OCI-LY7 (cell line): ENCODE measurements at regions not wholly inside any gene's neighbourhood (a gene's known extent, or its start where the extent isn't known, plus 50 kb on each side); places are given as distances from the start of the nearest gene placed in this dataset.

Experiments used
- BruUV-seq: library from RNA; stranded (reverse); fragments of 400-500 nt; replicated peaks from 2 replicates; lab custom pipeline; 2021; lab: Mats Ljungman, UMichigan
- CTCF ChIA-PET: fragments of 300-600 bp; sonication (Branson Sonifier 250); formaldehyde crosslinking; loops from one replicate; lab custom pipeline; 2022; ENCODE audit warnings: antibody characterized with exemption; ENCODE audit not compliant: unreplicated experiment; lab: Charles Lee
- POLR2A ChIA-PET: fragments of 300-600 bp; sonication (Branson Sonifier 250); formaldehyde crosslinking; loops from one replicate; lab custom pipeline; 2022; ENCODE audit warnings: antibody characterized with exemption; lab: Charles Lee
- DNase-seq: peaks from one replicate; pipeline ENCODE4 v3.0.0-alpha.2; 2015; ENCODE audit warnings: low spot score
- H2AFZ ChIP-seq: fragments of 200-600 bp; sonication (generic), shearing (Covaris generic); 2 replicates; pipeline ENCODE4 v1.6.1; 2014; ENCODE audit warnings: mild to moderate bottlenecking, antibody characterized with exemption, low read length, moderate library complexity
- H3K27ac ChIP-seq: fragments of 200-600 bp; sonication (generic); 2 replicates; pipeline ENCODE4 v1.5.1; 2014; ENCODE audit warnings: mixed run types, low read depth, mild to moderate bottlenecking, moderate library complexity, low read length, inconsistent platforms; ENCODE audit not compliant: poor library complexity, severe bottlenecking
- H3K36me3 ChIP-seq: fragments of 200-600 bp; sonication (generic); 2 replicates; pipeline ENCODE4 v1.6.1; 2014; ENCODE audit warnings: mild to moderate bottlenecking, antibody characterized with exemption, low read length, moderate library complexity, mixed read lengths; ENCODE audit not compliant: insufficient read depth
- H3K4me1 ChIP-seq: fragments of 200-600 bp; sonication (generic); 2 replicates; pipeline ENCODE4 v1.5.1; 2014; ENCODE audit warnings: mild to moderate bottlenecking, low read length; ENCODE audit not compliant: insufficient read depth, poor library complexity, severe bottlenecking
- H3K4me2 ChIP-seq: fragments of 200-600 bp; sonication (generic); 2 replicates; pipeline ENCODE4 v1.6.1; 2014; ENCODE audit warnings: mild to moderate bottlenecking, low read length
- H3K4me3 ChIP-seq: fragments of 200-600 bp; sonication (generic); 2 replicates; pipeline ENCODE4 v1.5.1; 2014; ENCODE audit warnings: mild to moderate bottlenecking, low read depth, low read length; ENCODE audit not compliant: poor library complexity, severe bottlenecking
- H3K79me2 ChIP-seq: fragments of 200-600 bp; sonication (generic); 2 replicates; pipeline ENCODE4 v1.6.1; 2016; ENCODE audit warnings: low read depth, mild to moderate bottlenecking, low read length, moderate library complexity, mixed read lengths; ENCODE audit not compliant: insufficient read depth
- H3K9me2 ChIP-seq: fragments of 200-600 bp; sonication (generic); 2 replicates; pipeline ENCODE4 v1.6.1; 2016; ENCODE audit warnings: mild to moderate bottlenecking, low read length, mixed read lengths; ENCODE audit not compliant: insufficient read depth
- H3K9me3 ChIP-seq: fragments of 200-600 bp; sonication (generic); 2 replicates; pipeline ENCODE4 v1.6.1; 2014; ENCODE audit warnings: mild to moderate bottlenecking, mixed run types, low read length, mixed read lengths
- H4K20me1 ChIP-seq: fragments of 200-600 bp; sonication (generic); 2 replicates; pipeline ENCODE4 v1.6.1; 2014; ENCODE audit warnings: mild to moderate bottlenecking, antibody characterized with exemption, low read length, moderate library complexity, mixed read lengths; ENCODE audit not compliant: insufficient read depth
- EZH2phosphoT487 ChIP-seq: fragments of 200-600 bp; sonication (generic); IDR thresholded peaks from 2 replicates; pipeline ENCODE4 v1.6.1; 2018; ENCODE audit warnings: low read depth, borderline replicate concordance, mild to moderate bottlenecking, mixed run types, antibody characterized with exemption, low read length, moderate library complexity, mixed read lengths
- intact Hi-C: fragments of 100-400 bp; cut with micrococcal nuclease; formaldehyde crosslinking; loops from one replicate; pipeline ENCODE4 v1.10.0; 2022; ENCODE audit not compliant: unreplicated experiment
- TF ChIP-seq, protein P1 (sequence below): fragments of 200-600 bp; sonication (generic); conservative IDR thresholded peaks from 2 replicates; pipeline ENCODE4 v1.5.1; 2014; ENCODE audit warnings: mild to moderate bottlenecking, antibody characterized with exemption, low read length, moderate library complexity, mixed read lengths

- H4K20me1 ChIP-seq, result no peaks in the 10 kb centered on the region
- no peaks in the 10 kb centered on the region for H3K4me1 ChIP-seq
- ChIA-PET CTCF (no interaction called here), POLR2A (interaction anchor here (0.7 kb wide), 1 partner anchor 1243 kb away, joined by 3 read pairs; no protein-coding TSS in a partner anchor)
- H3K9me2 ChIP-seq, result no peaks in the 10 kb centered on the region
- H3K4me3 ChIP-seq, result no peak overlapping the region
- intact Hi-C loops, result no loop called here
- no peaks in the 10 kb centered on the region for H3K79me2 ChIP-seq
- TF ChIP-seq EZH2phosphoT487, result no peak
- TF ChIP-seq, protein P1, sequence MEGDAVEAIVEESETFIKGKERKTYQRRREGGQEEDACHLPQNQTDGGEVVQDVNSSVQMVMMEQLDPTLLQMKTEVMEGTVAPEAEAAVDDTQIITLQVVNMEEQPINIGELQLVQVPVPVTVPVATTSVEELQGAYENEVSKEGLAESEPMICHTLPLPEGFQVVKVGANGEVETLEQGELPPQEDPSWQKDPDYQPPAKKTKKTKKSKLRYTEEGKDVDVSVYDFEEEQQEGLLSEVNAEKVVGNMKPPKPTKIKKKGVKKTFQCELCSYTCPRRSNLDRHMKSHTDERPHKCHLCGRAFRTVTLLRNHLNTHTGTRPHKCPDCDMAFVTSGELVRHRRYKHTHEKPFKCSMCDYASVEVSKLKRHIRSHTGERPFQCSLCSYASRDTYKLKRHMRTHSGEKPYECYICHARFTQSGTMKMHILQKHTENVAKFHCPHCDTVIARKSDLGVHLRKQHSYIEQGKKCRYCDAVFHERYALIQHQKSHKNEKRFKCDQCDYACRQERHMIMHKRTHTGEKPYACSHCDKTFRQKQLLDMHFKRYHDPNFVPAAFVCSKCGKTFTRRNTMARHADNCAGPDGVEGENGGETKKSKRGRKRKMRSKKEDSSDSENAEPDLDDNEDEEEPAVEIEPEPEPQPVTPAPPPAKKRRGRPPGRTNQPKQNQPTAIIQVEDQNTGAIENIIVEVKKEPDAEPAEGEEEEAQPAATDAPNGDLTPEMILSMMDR, result no peak
- BruUV-seq, result no TSS peak
- H3K4me2 ChIP-seq, result no peak overlapping the region
- H3K9me3 ChIP-seq, result no peaks in the 10 kb centered on the region
- no peak for DNase-seq
- no peak overlapping the region for H3K27ac ChIP-seq
- no peak overlapping the region for H2AFZ ChIP-seq
- H3K36me3 ChIP-seq, result no peaks in the 10 kb centered on the region
These were observed 229.4 kb downstream of the SI start for GRCh38 chr3:164848923-164849322.

DNA sequence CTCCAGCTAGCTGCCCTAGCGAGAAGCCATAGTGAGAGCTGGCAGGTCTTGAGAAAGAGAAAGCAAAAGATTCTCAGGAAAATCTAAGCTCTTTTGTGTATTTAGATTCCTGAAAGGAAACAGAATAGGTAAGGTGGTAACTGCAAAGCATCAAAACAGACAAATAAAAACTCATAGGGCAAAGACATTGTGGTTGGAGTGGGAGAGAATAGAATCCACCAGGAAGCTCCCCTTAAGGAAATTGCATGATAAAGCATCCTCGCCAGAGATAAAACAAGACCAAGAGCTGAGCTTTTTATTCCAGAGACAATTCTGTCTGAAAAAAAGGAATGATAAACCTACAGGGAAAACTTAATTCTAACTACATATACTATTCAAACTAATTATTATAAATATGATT lies 232.6 kb downstream of the SI start:
- intact Hi-C loops, result no loop called here

DNA sequence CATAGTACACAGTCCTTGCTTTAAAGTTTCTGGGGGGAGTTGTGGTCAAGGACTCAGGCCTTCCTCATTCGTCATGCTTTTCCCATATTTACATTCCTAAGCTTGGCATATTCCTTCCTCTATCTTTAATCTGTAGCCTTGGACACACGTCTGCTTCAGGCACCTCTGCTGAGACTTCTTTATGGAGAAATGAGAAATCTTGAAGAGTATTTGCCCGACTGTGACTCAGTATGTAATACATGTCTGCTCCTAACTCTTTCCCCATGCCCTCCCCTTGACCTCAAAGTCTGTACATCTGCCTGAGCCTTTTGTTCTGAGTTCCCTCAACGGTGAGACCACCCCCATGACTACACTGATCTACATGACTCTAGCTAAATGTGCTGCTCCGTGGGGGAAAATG lies 246.1 kb downstream of the SI start:
- TF ChIP-seq, protein P1, result no peak
- no peak for TF ChIP-seq EZH2phosphoT487
- DNase-seq, result no peak
- no peak overlapping the region for H2AFZ ChIP-seq
- no peaks in the 10 kb centered on the region for H3K36me3 ChIP-seq
- POLR2A ChIA-PET, result no interaction called here
- no peak overlapping the region for H3K4me2 ChIP-seq
- no peaks in the 10 kb centered on the region for H3K79me2 ChIP-seq
- H3K9me3 ChIP-seq, result no peaks in the 10 kb centered on the region
- intact Hi-C loops, result no loop called here
- H3K9me2 ChIP-seq, result no peaks in the 10 kb centered on the region
- no peaks in the 10 kb centered on the region for H4K20me1 ChIP-seq
- H3K4me1 ChIP-seq, result no peaks in the 10 kb centered on the region
- H3K27ac ChIP-seq, result no peak overlapping the region
- BruUV-seq, result no TSS peak
- H3K4me3 ChIP-seq, result no peak overlapping the region
- CTCF ChIA-PET, result no interaction called here

More for the DNA sequence above, 232.6 kb downstream of the SI start:
- Histone ChIP-seq H3K9me3 (no peaks in the 10 kb centered on the region), H4K20me1 (no peaks in the 10 kb centered on the region), H3K9me2 (no peaks in the 10 kb centered on the region), H3K79me2 (no peaks in the 10 kb centered on the region), H3K4me1 (no peaks in the 10 kb centered on the region), H3K36me3 (no peaks in the 10 kb centered on the region), H3K4me2 (no peak overlapping the region), H2AFZ (no peak overlapping the region), H3K4me3 (no peak overlapping the region), H3K27ac (no peak overlapping the region)
- ChIA-PET CTCF (interaction anchor here (0.6 kb wide), 1 partner anchor 178 kb away, joined by 3 read pairs; no protein-coding TSS in a partner anchor), POLR2A (no interaction called here)
- no TSS peak for BruUV-seq
- TF ChIP-seq, protein P1, result no peak
- no peak for TF ChIP-seq EZH2phosphoT487
- no peak for DNase-seq
